Osteoblast (primary cell): ENCODE measurements at regions not wholly inside any gene's neighbourhood (a gene's known extent, or its start where the extent isn't known, plus 50 kb on each side); places are given as distances from the start of the nearest gene placed in this dataset.

Experiments
- DNase-seq: peaks from one replicate; pipeline ENCODE4 v3.0.0; 2011; ENCODE audit warnings: low spot score, mixed read lengths; ENCODE audit not compliant: insufficient read length; ENCODE audit errors: missing footprints
- H2AFZ ChIP-seq: 2 replicates; pipeline ENCODE4 v1.6.0; 2011; ENCODE audit warnings: mild to moderate bottlenecking, low read length
- H3K27ac ChIP-seq: 2 replicates; pipeline ENCODE4 v1.5.1; 2011; ENCODE audit warnings: mild to moderate bottlenecking, low read depth, low read length, moderate library complexity
- H3K27me3 ChIP-seq: 2 replicates; pipeline ENCODE4 v1.6.0; 2012; ENCODE audit warnings: mild to moderate bottlenecking, control low read depth, inconsistent platforms, low read length, moderate library complexity; ENCODE audit not compliant: insufficient read depth
- H3K36me3 ChIP-seq: 2 replicates; pipeline ENCODE4 v1.5.1; 2011; ENCODE audit warnings: mild to moderate bottlenecking, low read length, control low read depth, moderate library complexity; ENCODE audit not compliant: insufficient read depth
- H3K4me1 ChIP-seq: 2 replicates; pipeline ENCODE4 v1.5.1; 2011; ENCODE audit warnings: mild to moderate bottlenecking, low read length, control low read depth, moderate library complexity; ENCODE audit not compliant: insufficient read depth
- H3K4me2 ChIP-seq: 2 replicates; pipeline ENCODE4 v1.6.0; 2011; ENCODE audit warnings: mild to moderate bottlenecking, low read length; ENCODE audit not compliant: insufficient read depth
- H3K4me3 ChIP-seq: fragments of 200-600 bp; sonication (generic); 3 replicates; pipeline ENCODE4 v1.5.1; 2012; ENCODE audit warnings: mild to moderate bottlenecking, low read length, inconsistent platforms; ENCODE audit not compliant: insufficient read depth
- H3K79me2 ChIP-seq: 2 replicates; pipeline ENCODE4 v1.6.0; 2012; ENCODE audit warnings: mild to moderate bottlenecking, low read length, control low read depth, inconsistent platforms; ENCODE audit not compliant: insufficient read depth
- H3K9me3 ChIP-seq: 2 replicates; pipeline ENCODE4 v1.5.1; 2011; ENCODE audit warnings: low read depth, low read length, control low read depth
- H4K20me1 ChIP-seq: 2 replicates; pipeline ENCODE4 v1.6.0; 2012; ENCODE audit warnings: mild to moderate bottlenecking, low read length, control low read depth; ENCODE audit not compliant: insufficient read depth
- TF ChIP-seq, protein P1 (sequence below): IDR thresholded peaks from 2 replicates; pipeline ENCODE4 v1.5.1; 2011; ENCODE audit warnings: mild to moderate bottlenecking, low read depth, low read length, moderate library complexity; ENCODE audit errors: extremely low read depth

DNA sequence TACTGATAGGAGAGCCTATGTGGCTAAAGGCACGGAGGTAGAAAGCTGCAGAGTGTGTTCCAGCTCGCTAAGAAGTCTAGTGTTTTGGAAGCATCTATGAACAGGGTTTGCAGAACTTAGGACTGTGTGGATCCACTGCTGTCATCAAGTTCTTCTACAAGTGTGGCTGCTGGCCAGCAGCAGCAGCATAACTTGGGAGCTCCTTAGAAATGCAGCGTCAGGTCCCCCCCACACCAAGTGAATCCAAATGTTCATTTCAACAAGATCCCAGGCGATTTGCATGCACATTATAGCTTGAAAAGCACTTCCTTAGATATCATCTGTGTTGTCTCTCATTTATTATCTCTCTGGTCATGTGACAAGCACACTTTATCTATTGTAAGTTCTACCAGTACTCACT lies 131.9 kb upstream of the SHISA6 start:
- Histone ChIP-seq H3K27me3 (no peaks in the 10 kb centered on the region), H3K9me3 (peaks cover 5% of the 10 kb centered on the region), H3K4me3 (no peak overlapping the region), H2AFZ (no peak overlapping the region), H4K20me1 (no peaks in the 10 kb centered on the region), H3K4me1 (no peaks in the 10 kb centered on the region), H3K4me2 (no peak overlapping the region), H3K36me3 (no peaks in the 10 kb centered on the region), H3K27ac (no peak overlapping the region), H3K79me2 (no peaks in the 10 kb centered on the region)
- DNase-seq = peak; percentile 8
- TF ChIP-seq, protein P1, sequence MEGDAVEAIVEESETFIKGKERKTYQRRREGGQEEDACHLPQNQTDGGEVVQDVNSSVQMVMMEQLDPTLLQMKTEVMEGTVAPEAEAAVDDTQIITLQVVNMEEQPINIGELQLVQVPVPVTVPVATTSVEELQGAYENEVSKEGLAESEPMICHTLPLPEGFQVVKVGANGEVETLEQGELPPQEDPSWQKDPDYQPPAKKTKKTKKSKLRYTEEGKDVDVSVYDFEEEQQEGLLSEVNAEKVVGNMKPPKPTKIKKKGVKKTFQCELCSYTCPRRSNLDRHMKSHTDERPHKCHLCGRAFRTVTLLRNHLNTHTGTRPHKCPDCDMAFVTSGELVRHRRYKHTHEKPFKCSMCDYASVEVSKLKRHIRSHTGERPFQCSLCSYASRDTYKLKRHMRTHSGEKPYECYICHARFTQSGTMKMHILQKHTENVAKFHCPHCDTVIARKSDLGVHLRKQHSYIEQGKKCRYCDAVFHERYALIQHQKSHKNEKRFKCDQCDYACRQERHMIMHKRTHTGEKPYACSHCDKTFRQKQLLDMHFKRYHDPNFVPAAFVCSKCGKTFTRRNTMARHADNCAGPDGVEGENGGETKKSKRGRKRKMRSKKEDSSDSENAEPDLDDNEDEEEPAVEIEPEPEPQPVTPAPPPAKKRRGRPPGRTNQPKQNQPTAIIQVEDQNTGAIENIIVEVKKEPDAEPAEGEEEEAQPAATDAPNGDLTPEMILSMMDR = no peak

DNA sequence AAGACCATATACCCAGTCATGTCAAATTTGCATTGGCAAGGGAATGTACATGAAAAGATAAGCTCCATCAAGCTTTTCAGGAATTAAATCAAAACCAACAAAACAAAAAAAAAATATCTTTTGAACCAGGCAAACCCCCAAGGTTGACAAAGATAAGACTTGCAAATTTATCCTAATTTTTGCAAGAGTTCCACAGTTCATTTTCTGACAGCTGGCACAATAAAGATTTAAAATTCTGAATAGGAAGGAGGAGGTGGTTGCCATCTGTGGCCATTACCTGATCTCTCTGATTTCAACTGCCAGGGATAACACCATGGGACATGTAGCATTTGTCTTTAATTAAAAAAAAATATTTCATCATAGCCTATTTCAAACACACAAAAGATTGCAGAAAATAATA lies 135.9 kb upstream of the SHISA6 start:
- TF ChIP-seq, protein P1 = no peak
- no peaks in the 10 kb centered on the region for H3K27me3 ChIP-seq
- no peaks in the 10 kb centered on the region for H3K79me2 ChIP-seq
- H3K9me3 ChIP-seq = peaks cover 7% of the 10 kb centered on the region
- H4K20me1 ChIP-seq = no peaks in the 10 kb centered on the region
- no peak overlapping the region for H3K4me2 ChIP-seq
- no peaks in the 10 kb centered on the region for H3K4me1 ChIP-seq
- no peaks in the 10 kb centered on the region for H3K36me3 ChIP-seq
- H2AFZ ChIP-seq = no peak overlapping the region
- no peak overlapping the region for H3K27ac ChIP-seq
- no peak overlapping the region for H3K4me3 ChIP-seq
- no peak for DNase-seq

- TF ChIP-seq, protein P1 = no peak
- H3K4me3 ChIP-seq = no peak overlapping the region
- H3K36me3 ChIP-seq = no peaks in the 10 kb centered on the region
These were observed 143.9 kb upstream of the SHISA6 start for GRCh38 chr17:11097121-11097520.

DNA sequence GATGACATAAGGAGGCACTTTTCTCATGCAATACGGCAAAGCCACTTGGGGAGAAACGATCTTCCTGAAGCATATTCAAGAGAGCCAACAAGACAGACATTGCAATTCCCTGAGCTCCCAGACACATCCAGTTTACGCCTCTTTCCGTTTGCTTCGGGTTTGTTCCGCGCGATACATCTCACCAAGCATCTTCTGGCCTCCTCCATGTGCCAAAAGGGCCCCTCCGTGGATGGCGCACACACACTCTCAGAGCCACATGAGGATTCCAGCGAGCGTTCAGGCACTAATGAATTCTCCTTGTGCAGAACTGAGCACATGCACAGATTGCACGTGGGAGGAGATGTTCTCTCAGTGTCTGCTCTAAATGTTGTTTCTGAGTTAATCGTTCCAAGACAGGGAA lies 146.7 kb upstream of the SHISA6 start:
- TF ChIP-seq, protein P1 = no peak
- Histone ChIP-seq H3K4me3 (no peak overlapping the region), H3K4me1 (no peaks in the 10 kb centered on the region), H3K9me3 (peaks cover 3% of the 10 kb centered on the region), H3K27ac (no peak overlapping the region), H3K27me3 (no peaks in the 10 kb centered on the region), H2AFZ (no peak overlapping the region), H4K20me1 (no peaks in the 10 kb centered on the region), H3K36me3 (no peaks in the 10 kb centered on the region), H3K79me2 (no peaks in the 10 kb centered on the region), H3K4me2 (no peak overlapping the region)
- no peak for DNase-seq

More at GRCh38 chr17:11097121-11097520, 143.9 kb upstream of the SHISA6 start:
- no peak overlapping the region for H3K4me2 ChIP-seq
- no peaks in the 10 kb centered on the region for H3K27me3 ChIP-seq
- H3K27ac ChIP-seq = no peak overlapping the region
- H3K9me3 ChIP-seq = peaks cover 5% of the 10 kb centered on the region
- no peaks in the 10 kb centered on the region for H3K4me1 ChIP-seq
- no peaks in the 10 kb centered on the region for H4K20me1 ChIP-seq
- DNase-seq = no peak
- no peaks in the 10 kb centered on the region for H3K79me2 ChIP-seq
- H2AFZ ChIP-seq = no peak overlapping the region
